PC-3 (cell line): ENCODE measurements at regions not wholly inside any gene's neighbourhood (a gene's known extent, or its start where the extent isn't known, plus 50 kb on each side); places are given as distances from the start of the nearest gene placed in this dataset.
"Not testable (repeated sequence)": the region's sequence is repeated elsewhere in the genome, so short reads cannot be mapped to it uniquely, and the experiment has no call there.

ENCODE experiments used
- EZH2 ChIP-seq: fragments of 300-600 bp; sonication (generic); IDR thresholded peaks from one replicate; pipeline ENCODE4 v1.6.1; 2017; ENCODE audit warnings: antibody characterized with exemption, mild to moderate bottlenecking, low read length; ENCODE audit not compliant: unreplicated experiment
- EZH2phosphoT487 ChIP-seq: fragments of 300-600 bp; sonication (generic); IDR thresholded peaks from 2 replicates; pipeline ENCODE4 v1.6.1; 2018; ENCODE audit warnings: mild to moderate bottlenecking, antibody characterized with exemption, low read length, borderline replicate concordance
- TF ChIP-seq, protein P1 (sequence below): fragments of 300-600 bp; sonication (generic); conservative IDR thresholded peaks from 2 replicates; pipeline ENCODE4 v1.5.1; 2017; ENCODE audit warnings: antibody characterized with exemption, low read depth, mild to moderate bottlenecking, low read length

DNA sequence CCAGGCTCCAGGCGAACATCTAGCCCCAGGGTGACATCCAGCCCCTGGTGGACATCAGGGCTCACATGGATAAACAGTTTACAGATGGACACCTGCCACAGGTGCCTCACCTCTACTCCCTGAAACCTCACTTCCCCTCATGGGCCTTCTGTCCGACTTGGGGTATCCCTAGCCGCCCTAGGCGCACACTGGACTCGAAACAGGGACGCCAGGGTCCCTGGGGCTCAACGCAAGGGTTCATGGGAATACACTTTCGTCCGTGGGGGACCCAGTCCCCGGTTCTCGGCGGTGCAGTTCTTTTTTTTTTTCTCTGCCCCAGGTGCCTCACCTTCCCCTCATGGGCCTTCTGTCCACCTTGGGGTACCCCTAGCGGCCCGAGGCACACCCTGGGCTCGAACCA is 194.2 kb downstream of the POTEG start:
- not testable (repeated sequence) for TF ChIP-seq EZH2, EZH2phosphoT487
- TF ChIP-seq, protein P1, sequence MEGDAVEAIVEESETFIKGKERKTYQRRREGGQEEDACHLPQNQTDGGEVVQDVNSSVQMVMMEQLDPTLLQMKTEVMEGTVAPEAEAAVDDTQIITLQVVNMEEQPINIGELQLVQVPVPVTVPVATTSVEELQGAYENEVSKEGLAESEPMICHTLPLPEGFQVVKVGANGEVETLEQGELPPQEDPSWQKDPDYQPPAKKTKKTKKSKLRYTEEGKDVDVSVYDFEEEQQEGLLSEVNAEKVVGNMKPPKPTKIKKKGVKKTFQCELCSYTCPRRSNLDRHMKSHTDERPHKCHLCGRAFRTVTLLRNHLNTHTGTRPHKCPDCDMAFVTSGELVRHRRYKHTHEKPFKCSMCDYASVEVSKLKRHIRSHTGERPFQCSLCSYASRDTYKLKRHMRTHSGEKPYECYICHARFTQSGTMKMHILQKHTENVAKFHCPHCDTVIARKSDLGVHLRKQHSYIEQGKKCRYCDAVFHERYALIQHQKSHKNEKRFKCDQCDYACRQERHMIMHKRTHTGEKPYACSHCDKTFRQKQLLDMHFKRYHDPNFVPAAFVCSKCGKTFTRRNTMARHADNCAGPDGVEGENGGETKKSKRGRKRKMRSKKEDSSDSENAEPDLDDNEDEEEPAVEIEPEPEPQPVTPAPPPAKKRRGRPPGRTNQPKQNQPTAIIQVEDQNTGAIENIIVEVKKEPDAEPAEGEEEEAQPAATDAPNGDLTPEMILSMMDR: not testable (repeated sequence)
